SK-N-SH (cell line): ENCODE measurements at regions not wholly inside any gene's neighbourhood (a gene's known extent, or its start where the extent isn't known, plus 50 kb on each side); places are given as distances from the start of the nearest gene placed in this dataset.

Experiments used
- CTCF ChIA-PET: fragments of 300-600, 350-600 bp; formaldehyde crosslinking; extraction: SDS; loops from one replicate; lab custom pipeline; 2021; lab: Yijun Ruan, JAX
- POLR2A ChIA-PET: fragments of 350-600 bp; sonication (Branson Sonifier 250); formaldehyde crosslinking; extraction: SDS; loops from one replicate; lab custom pipeline; 2020; ENCODE audit warnings: antibody characterized with exemption, inconsistent platforms; lab: Yijun Ruan, JAX
- DNase-seq: peaks from one replicate; pipeline ENCODE4 v3.0.0; 2012
- H2AFZ ChIP-seq: fragments of 200-600 bp; sonication (generic); 2 replicates; pipeline ENCODE4 v1.8.1; 2016; ENCODE audit warnings: antibody characterized with exemption, mild to moderate bottlenecking, low read depth
- H3F3A ChIP-seq: fragments of 200-600 bp; sonication (generic); replicated peaks from 2 replicates; pipeline ENCODE3; 2016; ENCODE audit warnings: antibody characterized with exemption, mild to moderate bottlenecking; ENCODE audit not compliant: insufficient read depth
- H3K27ac ChIP-seq, 2 experiments: fragments of 200-500 bp in 1 of 2; fragments of 200-600 bp in 1 of 2; sonication (Bioruptor generic) in 1 of 2; sonication (generic), shearing (Covaris generic) in 1 of 2; 2 replicates each; pipeline versions ENCODE4 v1.5.1 to v1.6.1; 2014 to 2016; ENCODE audit warnings: low read depth in 2 of 2, inconsistent platforms in 1 of 2, low read length in 1 of 2, mild to moderate bottlenecking in 1 of 2, mixed read lengths in 1 of 2
- H3K27me3 ChIP-seq: fragments of 200-600 bp; sonication (generic), shearing (Covaris generic); 2 replicates; pipeline ENCODE4 v1.6.1; 2016; ENCODE audit warnings: mixed run types; ENCODE audit not compliant: insufficient read depth
- H3K36me3 ChIP-seq, 2 experiments: fragments of 200-500 bp in 1 of 2; fragments of 200-600 bp in 1 of 2; sonication (Bioruptor generic) in 1 of 2; sonication (generic) in 1 of 2; replicated peaks in 1 of 2; 2 replicates each; pipeline versions ENCODE3 to v1.5.1; 2014 to 2016; ENCODE audit warnings: low read length in 1 of 2, mild to moderate bottlenecking in 1 of 2; ENCODE audit not compliant: insufficient read depth in 2 of 2, control insufficient read depth in 1 of 2
- H3K4me1 ChIP-seq, 2 experiments: fragments of 200-500 bp in 1 of 2; fragments of 200-600 bp in 1 of 2; sonication (Bioruptor generic) in 1 of 2; sonication (generic), shearing (Covaris generic) in 1 of 2; 2 replicates each; pipeline versions ENCODE4 v1.5.1 to v1.6.1; 2014 to 2016; ENCODE audit warnings: low read depth in 1 of 2, low read length in 1 of 2, mixed run types in 1 of 2; ENCODE audit not compliant: insufficient read depth in 2 of 2, control insufficient read depth in 1 of 2
- H3K4me2 ChIP-seq: fragments of 200-600 bp; sonication (generic), shearing (Covaris generic); 2 replicates; pipeline ENCODE4 v1.6.1; 2017; ENCODE audit warnings: mixed run types
- H3K4me3 ChIP-seq, 2 experiments: fragments of 200-500 bp in 1 of 2; fragments of 200-600 bp in 1 of 2; sonication (Bioruptor generic) in 1 of 2; sonication (generic), shearing (Covaris generic) in 1 of 2; 2 replicates each; pipeline versions ENCODE4 v1.5.1 to v1.8.1; 2014 to 2016; ENCODE audit warnings: low read depth in 2 of 2, inconsistent platforms in 1 of 2, low read length in 1 of 2, mild to moderate bottlenecking in 1 of 2, mixed read lengths in 1 of 2, moderate library complexity in 1 of 2
- H3K79me2 ChIP-seq: fragments of 200-600 bp; sonication (generic); 2 replicates; pipeline ENCODE4 v1.8.1; 2017; ENCODE audit warnings: mild to moderate bottlenecking; ENCODE audit not compliant: insufficient read depth
- H3K9ac ChIP-seq: fragments of 200-600 bp; sonication (generic); 2 replicates; pipeline ENCODE4 v1.6.1; 2017; ENCODE audit warnings: mixed run types
- H3K9me2 ChIP-seq: fragments of 200-600 bp; sonication (generic); 2 replicates; pipeline ENCODE4 v1.6.1; 2017; ENCODE audit warnings: mixed run types
- H3K9me3 ChIP-seq: fragments of 200-600 bp; sonication (generic); 2 replicates; pipeline ENCODE4 v1.6.1; 2017; ENCODE audit warnings: mixed run types, mild to moderate bottlenecking, moderate library complexity
- H4K20me1 ChIP-seq: fragments of 200-600 bp; sonication (generic); 2 replicates; pipeline ENCODE4 v1.6.1; 2017; ENCODE audit warnings: mild to moderate bottlenecking, mixed run types; ENCODE audit not compliant: insufficient read depth
- CHD2 ChIP-seq: fragments of 150-350 bp; IDR thresholded peaks from 2 replicates; pipeline ENCODE4 v1.6.1; 2018; ENCODE audit warnings: low read length; ENCODE audit not compliant: partially characterized antibody
- EP300 ChIP-seq, 2 experiments: IDR thresholded peaks; 2 replicates each; pipeline versions ENCODE4 v1.4.0 to v1.6.1; 2012; ENCODE audit warnings: borderline replicate concordance in 1 of 2, low read depth in 1 of 2, low read length in 1 of 2
- FOXJ3 ChIP-seq: sonication (generic); formaldehyde crosslinking; IDR thresholded peaks from 2 replicates; pipeline ENCODE4 v1.5.1; 2020; ENCODE audit warnings: mild to moderate bottlenecking, missing genetic modification reagents
- GABPA ChIP-seq: IDR thresholded peaks from 2 replicates; pipeline ENCODE4 v1.4.0; 2012; ENCODE audit warnings: low read depth, mild to moderate bottlenecking
- JUND ChIP-seq: IDR thresholded peaks from 2 replicates; pipeline ENCODE4 v1.4.0; 2012
- MXI1 ChIP-seq: IDR thresholded peaks from 2 replicates; pipeline ENCODE4 v1.6.1; 2012; ENCODE audit warnings: mild to moderate bottlenecking, low read depth, low read length, improper control_type of control experiment
- NFIC ChIP-seq: IDR thresholded peaks from 2 replicates; pipeline ENCODE4 v1.4.0; 2012; ENCODE audit warnings: borderline replicate concordance
- PBX3 ChIP-seq: IDR thresholded peaks from 2 replicates; pipeline ENCODE4; 2012
- POLR2AphosphoS5 ChIP-seq: IDR thresholded peaks from 2 replicates; pipeline ENCODE4 v1.6.1; 2012; ENCODE audit warnings: low read depth, low read length
- RCOR1 ChIP-seq: fragments of 150-350 bp; IDR thresholded peaks from 2 replicates; pipeline ENCODE4 v1.6.1; 2017; ENCODE audit warnings: antibody characterized with exemption, low read length
- REST ChIP-seq: IDR thresholded peaks from 2 replicates; pipeline ENCODE4 v1.6.1; 2012; ENCODE audit warnings: mild to moderate bottlenecking, low read depth, low read length, moderate library complexity
- RFX5 ChIP-seq: IDR thresholded peaks from 2 replicates; pipeline ENCODE4 v1.6.1; 2012; ENCODE audit warnings: mild to moderate bottlenecking, improper control_type of control experiment, low read length
- RXRA ChIP-seq: IDR thresholded peaks from 2 replicates; pipeline ENCODE4 v1.4.0; 2012; ENCODE audit warnings: low read depth, mild to moderate bottlenecking, borderline replicate concordance
- SIN3A ChIP-seq: IDR thresholded peaks from 2 replicates; pipeline ENCODE4 v1.6.1; 2012; ENCODE audit warnings: low read depth, mild to moderate bottlenecking, low read length, moderate library complexity, borderline replicate concordance
- SMC3 ChIP-seq: IDR thresholded peaks from 2 replicates; pipeline ENCODE4 v1.6.1; 2012; ENCODE audit warnings: low read depth, low read length, improper control_type of control experiment
- TAF1 ChIP-seq: IDR thresholded peaks from 2 replicates; pipeline ENCODE4 v1.6.1; 2012; ENCODE audit warnings: low read depth, mild to moderate bottlenecking, low read length, moderate library complexity, borderline replicate concordance
- TEAD4 ChIP-seq: IDR thresholded peaks from 2 replicates; pipeline ENCODE4 v1.4.0; 2012; ENCODE audit warnings: mild to moderate bottlenecking, borderline replicate concordance; ENCODE audit not compliant: insufficient read depth
- USF2 ChIP-seq: fragments of 150-350 bp; IDR thresholded peaks from 2 replicates; pipeline ENCODE4 v1.6.1; 2017; ENCODE audit warnings: antibody characterized with exemption, low read length, low read depth, borderline replicate concordance
- YY1 ChIP-seq: IDR thresholded peaks from 2 replicates; pipeline ENCODE4 v1.4.0; 2012; ENCODE audit warnings: low read depth, mild to moderate bottlenecking
- WGBS: methylation state at CpG from one replicate; pipeline ENCODE4 v1.1.6; 2017; ENCODE audit warnings: low lambda C conversion rate; 5-methylcytosine and 5-hydroxymethylcytosine counted together
- TF ChIP-seq, protein P1 (sequence below): IDR thresholded peaks from 2 replicates; pipeline ENCODE4 v1.4.0; 2012; ENCODE audit warnings: low read depth, borderline replicate concordance
- TF ChIP-seq, protein P2 (sequence below): IDR thresholded peaks from 2 replicates; pipeline ENCODE4 v1.4.0; 2012; ENCODE audit warnings: low read depth
- TF ChIP-seq, protein P3 (sequence below): fragments of 150-350 bp; IDR thresholded peaks from 2 replicates; pipeline ENCODE4 v1.6.1; 2016; ENCODE audit warnings: mild to moderate bottlenecking, low read depth, low read length

DNA sequence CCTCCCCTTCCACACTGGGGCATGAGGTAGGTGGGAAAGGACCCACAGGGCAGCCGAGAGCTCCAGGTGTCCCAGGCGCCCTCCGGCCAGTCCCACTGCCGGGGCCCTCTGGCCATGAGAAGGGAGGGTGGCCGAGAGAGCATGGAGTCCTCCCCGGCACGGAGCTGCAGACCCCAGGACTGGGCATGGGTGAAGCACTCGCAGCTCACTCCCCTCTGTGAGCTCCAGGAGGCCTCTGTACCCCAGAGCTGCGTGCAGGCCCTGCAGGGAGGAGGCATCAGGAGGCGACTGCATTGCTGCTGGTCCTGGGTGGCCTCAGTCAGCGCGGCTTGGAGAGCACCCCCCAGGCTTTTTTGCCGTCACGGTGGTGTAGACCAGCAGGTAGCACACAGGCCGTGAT is 80.1 kb upstream of the TTC34 start (continued):
- TF ChIP-seq REST, result no peak
- TF ChIP-seq PBX3, result no peak
- no peak for TF ChIP-seq FOXJ3 (CRISPR knock-in tag)
- TF ChIP-seq NFIC, result no peak
- TF ChIP-seq TEAD4, result no peak
- no peak for TF ChIP-seq RXRA
- TF ChIP-seq JUND, result no peak
- no peak for TF ChIP-seq CHD2
- TF ChIP-seq MXI1, result no peak
- TF ChIP-seq GABPA, result no peak

DNA sequence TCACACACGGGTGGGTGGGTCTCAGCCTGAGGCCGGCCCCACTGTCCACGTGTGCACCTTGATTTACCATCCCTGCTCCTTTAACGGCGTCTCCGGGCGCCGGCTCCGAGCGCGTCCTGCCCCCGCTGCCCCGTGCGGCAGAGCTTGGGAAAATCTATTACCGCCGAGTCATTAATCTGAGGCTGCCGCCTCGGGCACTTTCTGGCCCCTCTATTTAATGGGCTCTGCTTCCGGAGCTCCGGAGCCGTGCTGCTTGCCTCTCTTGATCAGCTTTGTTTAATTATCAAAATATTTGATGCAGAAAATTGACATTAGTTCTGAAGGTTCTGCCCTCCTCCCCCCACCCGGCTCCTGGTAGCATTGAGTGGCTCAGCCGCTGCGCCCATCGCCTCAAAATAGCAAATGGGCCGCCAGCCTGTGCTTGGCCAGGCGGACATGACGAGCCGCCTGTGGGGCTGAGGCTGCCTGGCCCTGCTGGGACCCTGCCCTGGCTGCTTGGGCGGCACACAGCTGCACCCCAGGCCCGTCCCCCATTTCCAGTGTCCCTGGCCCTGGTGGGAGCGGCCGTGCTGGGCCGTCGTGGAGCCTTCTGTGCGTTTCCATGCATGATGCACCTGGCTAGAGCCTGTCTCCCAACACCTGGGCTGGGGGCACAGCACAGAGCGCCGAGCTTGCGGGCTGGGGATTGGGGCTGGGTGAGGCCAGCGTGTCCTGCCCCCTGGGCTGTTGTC is 81.6 kb upstream of the TTC34 start:
- H3K4me3 ChIP-seq, result no peak overlapping the region
- H3K9ac ChIP-seq, result no peak overlapping the region
- ChIA-PET CTCF (no interaction called here), POLR2A (no interaction called here)
- H3K79me2 ChIP-seq, result no peaks in the 10 kb centered on the region
- WGBS, result 10% methylated on average over 12 of the region's 40 CpGs
- no peak overlapping the region for H3K27ac ChIP-seq
- H2AFZ ChIP-seq, result no peak overlapping the region
- H3K36me3 ChIP-seq, result no peaks in the 10 kb centered on the region
- no peaks in the 10 kb centered on the region for H3K9me2 ChIP-seq
- DNase-seq, result peak; percentile 50
- H3K9me3 ChIP-seq, result no peaks in the 10 kb centered on the region
- H3F3A ChIP-seq, result no peaks in the 10 kb centered on the region
- no peaks in the 10 kb centered on the region for H3K4me1 ChIP-seq
- no peaks in the 10 kb centered on the region for H3K27me3 ChIP-seq
- no peak overlapping the region for H3K4me2 ChIP-seq
- no peaks in the 10 kb centered on the region for H4K20me1 ChIP-seq
- no peak for TF ChIP-seq JUND
- TF ChIP-seq SIN3A, result no peak
- TF ChIP-seq USF2, result no peak
- no peak for TF ChIP-seq RCOR1
- TF ChIP-seq EP300 (IDR thresholded peaks at IDR 0.05; ENCODE audit: borderline replicate concordance in 1 of 2, low read depth in 1 of 2, low read length in 1 of 2), result no peak
- no peak for TF ChIP-seq NFIC
- TF ChIP-seq, protein P1, sequence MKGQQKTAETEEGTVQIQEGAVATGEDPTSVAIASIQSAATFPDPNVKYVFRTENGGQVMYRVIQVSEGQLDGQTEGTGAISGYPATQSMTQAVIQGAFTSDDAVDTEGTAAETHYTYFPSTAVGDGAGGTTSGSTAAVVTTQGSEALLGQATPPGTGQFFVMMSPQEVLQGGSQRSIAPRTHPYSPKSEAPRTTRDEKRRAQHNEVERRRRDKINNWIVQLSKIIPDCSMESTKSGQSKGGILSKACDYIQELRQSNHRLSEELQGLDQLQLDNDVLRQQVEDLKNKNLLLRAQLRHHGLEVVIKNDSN, result no peak
- no peak for TF ChIP-seq GABPA
- TF ChIP-seq RXRA, result no peak
- TF ChIP-seq RFX5, result no peak
- TF ChIP-seq YY1, result no peak
- TF ChIP-seq, protein P2, sequence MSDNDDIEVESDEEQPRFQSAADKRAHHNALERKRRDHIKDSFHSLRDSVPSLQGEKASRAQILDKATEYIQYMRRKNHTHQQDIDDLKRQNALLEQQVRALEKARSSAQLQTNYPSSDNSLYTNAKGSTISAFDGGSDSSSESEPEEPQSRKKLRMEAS, result no peak
- TF ChIP-seq POLR2AphosphoS5, result no peak
- TF ChIP-seq TEAD4, result no peak
- TF ChIP-seq FOXJ3 (CRISPR knock-in tag), result no peak
- TF ChIP-seq, protein P3, sequence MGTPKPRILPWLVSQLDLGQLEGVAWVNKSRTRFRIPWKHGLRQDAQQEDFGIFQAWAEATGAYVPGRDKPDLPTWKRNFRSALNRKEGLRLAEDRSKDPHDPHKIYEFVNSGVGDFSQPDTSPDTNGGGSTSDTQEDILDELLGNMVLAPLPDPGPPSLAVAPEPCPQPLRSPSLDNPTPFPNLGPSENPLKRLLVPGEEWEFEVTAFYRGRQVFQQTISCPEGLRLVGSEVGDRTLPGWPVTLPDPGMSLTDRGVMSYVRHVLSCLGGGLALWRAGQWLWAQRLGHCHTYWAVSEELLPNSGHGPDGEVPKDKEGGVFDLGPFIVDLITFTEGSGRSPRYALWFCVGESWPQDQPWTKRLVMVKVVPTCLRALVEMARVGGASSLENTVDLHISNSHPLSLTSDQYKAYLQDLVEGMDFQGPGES, result no peak
- TF ChIP-seq SMC3, result no peak
- no peak for TF ChIP-seq TAF1
